B cell (primary cell): ENCODE measurements at regions not wholly inside any gene's neighbourhood (a gene's known extent, or its start where the extent isn't known, plus 50 kb on each side); places are given as distances from the start of the nearest gene placed in this dataset.

Source experiments
- ATAC-seq: fragments of 200-7000 bp; cut with Tn5 transposase; one replicate; pipeline ENCODE4 v1.10.0; 2021; ENCODE audit warnings: low read depth, mild to moderate bottlenecking, moderate number of reproducible peaks, moderate library complexity
- CTCF ChIA-PET: fragments of 350-600 bp; sonication (Branson Sonifier 250); formaldehyde crosslinking; loops from one replicate; lab custom pipeline; 2021; ENCODE audit warnings: antibody characterized with exemption, inconsistent platforms; lab: Charles Lee
- POLR2A ChIA-PET: fragments of 350-600 bp; sonication (Branson Sonifier 250); formaldehyde crosslinking; loops from one replicate; lab custom pipeline; 2021; ENCODE audit warnings: antibody characterized with exemption; lab: Charles Lee
- DNase-seq: peaks from one replicate; pipeline ENCODE4 v3.0.0; 2013
- H2AFZ ChIP-seq: 2 replicates; pipeline ENCODE4 v1.6.1; 2012; ENCODE audit warnings: mild to moderate bottlenecking, low read depth, low read length; ENCODE audit not compliant: insufficient read depth, poor library complexity, severe bottlenecking
- H3K27ac ChIP-seq, 2 donors: 1 replicate in 1 of 2; 2 replicates in 1 of 2; pipeline ENCODE4 v1.5.1; 2012 to 2013; ENCODE audit warnings: low read length in 2 of 2, mild to moderate bottlenecking in 2 of 2, moderate library complexity in 1 of 2
- H3K27me3 ChIP-seq, 4 experiments: fragments of 200-600 bp in 1 of 4; sonication (generic) in 1 of 4; replicated peaks in 1 of 4; 1 replicate in 2 of 4; 2 replicates in 2 of 4; pipeline versions ENCODE4 v1.6.1 to v1.7.0; 2013 to 2016; ENCODE audit warnings: low read length in 3 of 4, mild to moderate bottlenecking in 2 of 4, mixed read lengths in 1 of 4, moderate library complexity in 1 of 4; ENCODE audit not compliant: insufficient read depth in 4 of 4, control insufficient read depth in 3 of 4; ENCODE audit errors: control extremely low read depth in 1 of 4
- H3K36me3 ChIP-seq, 2 experiments: replicated peaks in 1 of 2; 1 replicate in 1 of 2; 2 replicates in 1 of 2; pipeline versions ENCODE4 v1.6.1 to v1.7.1; 2013; ENCODE audit warnings: low read length in 1 of 2; ENCODE audit not compliant: insufficient read depth in 2 of 2, control insufficient read depth in 1 of 2; ENCODE audit errors: control extremely low read depth in 1 of 2, extremely low read depth in 1 of 2
- H3K4me1 ChIP-seq, 2 donors: fragments of 200-600 bp in 1 of 2; sonication (generic) in 1 of 2; 1 replicate in 1 of 2; 2 replicates in 1 of 2; pipeline versions ENCODE4 v1.5.1 to v1.6.1; 2013 to 2017; ENCODE audit warnings: low read length in 2 of 2; ENCODE audit not compliant: control insufficient read depth in 2 of 2, insufficient read depth in 2 of 2
- H3K4me2 ChIP-seq: replicated peaks from 2 replicates; pipeline ENCODE3; 2012; ENCODE audit warnings: mild to moderate bottlenecking, low read depth, low read length; ENCODE audit not compliant: poor library complexity, severe bottlenecking
- H3K4me3 ChIP-seq, 5 experiments: fragments of 200-600 bp in 1 of 5; sonication (generic) in 1 of 5; 1 replicate in 3 of 5; 2 replicates in 2 of 5; pipeline versions ENCODE4 v1.5.1 to v1.7.0; 2011 to 2016; ENCODE audit warnings: low read length in 4 of 5, mild to moderate bottlenecking in 4 of 5, low read depth in 2 of 5, control low read depth in 1 of 5, moderate library complexity in 1 of 5; ENCODE audit not compliant: insufficient read depth in 1 of 5; ENCODE audit errors: control extremely low read depth in 1 of 5, extremely low read depth in 1 of 5
- H3K79me2 ChIP-seq: fragments of 200-600 bp; sonication (generic); one replicate; pipeline ENCODE4 v1.6.0; 2016; ENCODE audit warnings: low read length; ENCODE audit not compliant: control insufficient read depth, insufficient read depth
- H3K9ac ChIP-seq: fragments of 200-600 bp; sonication (generic); 2 replicates; pipeline ENCODE4 v1.6.1; 2017; ENCODE audit warnings: mild to moderate bottlenecking, low read length, moderate library complexity
- H3K9me3 ChIP-seq, 3 donors: one replicate each; pipeline versions ENCODE4 v1.6.1 to v1.7.1; 2013; ENCODE audit warnings: low read length in 2 of 3; ENCODE audit not compliant: control insufficient read depth in 2 of 3, insufficient read depth in 1 of 3; ENCODE audit errors: control extremely low read depth in 1 of 3
- H4K20me1 ChIP-seq: 2 replicates; pipeline ENCODE4 v1.6.0; 2012; ENCODE audit warnings: mild to moderate bottlenecking, low read length; ENCODE audit not compliant: insufficient read depth, control insufficient read depth, poor library complexity, severe bottlenecking
- H3K27ac Mint-ChIP-seq: one replicate; pipeline ENCODE4 v1.8.0; 2021; ENCODE audit warnings: mixed read lengths
- H3K27me3 Mint-ChIP-seq: one replicate; pipeline ENCODE4 v1.8.0; 2021; ENCODE audit warnings: mixed read lengths
- H3K4me1 Mint-ChIP-seq: one replicate; pipeline ENCODE4 v1.8.0; 2021; ENCODE audit warnings: mixed read lengths
- H3K4me3 Mint-ChIP-seq: one replicate; pipeline ENCODE4 v1.8.0; 2021; ENCODE audit warnings: mixed read lengths
- H3K9me3 Mint-ChIP-seq: one replicate; pipeline ENCODE4 v1.8.0; 2022; ENCODE audit warnings: mixed read lengths; ENCODE audit not compliant: insufficient read depth
- EZH2 ChIP-seq: IDR thresholded peaks from 2 replicates; pipeline ENCODE4 v1.6.1; 2012; ENCODE audit warnings: borderline replicate concordance, low read depth, mild to moderate bottlenecking, moderate library complexity, low read length; ENCODE audit not compliant: insufficient read depth, poor library complexity, severe bottlenecking
- WGBS: methylation state at CpG from one replicate; pipeline ENCODE4 v1.1.5; 2013; ENCODE audit warnings: missing lambda C conversion rate; ENCODE audit not compliant: insufficient coverage; 5-methylcytosine and 5-hydroxymethylcytosine counted together
- intact Hi-C: fragments of 100-400 bp; cut with micrococcal nuclease; formaldehyde crosslinking; loops from one replicate; pipeline ENCODE4 v1.10.0; 2022
- TF ChIP-seq, protein P1 (sequence below): fragments of 200-600 bp; IDR thresholded peaks from one replicate; pipeline ENCODE4 v1.8.0; 2022; ENCODE audit warnings: antibody characterized with exemption, mild to moderate bottlenecking

DNA sequence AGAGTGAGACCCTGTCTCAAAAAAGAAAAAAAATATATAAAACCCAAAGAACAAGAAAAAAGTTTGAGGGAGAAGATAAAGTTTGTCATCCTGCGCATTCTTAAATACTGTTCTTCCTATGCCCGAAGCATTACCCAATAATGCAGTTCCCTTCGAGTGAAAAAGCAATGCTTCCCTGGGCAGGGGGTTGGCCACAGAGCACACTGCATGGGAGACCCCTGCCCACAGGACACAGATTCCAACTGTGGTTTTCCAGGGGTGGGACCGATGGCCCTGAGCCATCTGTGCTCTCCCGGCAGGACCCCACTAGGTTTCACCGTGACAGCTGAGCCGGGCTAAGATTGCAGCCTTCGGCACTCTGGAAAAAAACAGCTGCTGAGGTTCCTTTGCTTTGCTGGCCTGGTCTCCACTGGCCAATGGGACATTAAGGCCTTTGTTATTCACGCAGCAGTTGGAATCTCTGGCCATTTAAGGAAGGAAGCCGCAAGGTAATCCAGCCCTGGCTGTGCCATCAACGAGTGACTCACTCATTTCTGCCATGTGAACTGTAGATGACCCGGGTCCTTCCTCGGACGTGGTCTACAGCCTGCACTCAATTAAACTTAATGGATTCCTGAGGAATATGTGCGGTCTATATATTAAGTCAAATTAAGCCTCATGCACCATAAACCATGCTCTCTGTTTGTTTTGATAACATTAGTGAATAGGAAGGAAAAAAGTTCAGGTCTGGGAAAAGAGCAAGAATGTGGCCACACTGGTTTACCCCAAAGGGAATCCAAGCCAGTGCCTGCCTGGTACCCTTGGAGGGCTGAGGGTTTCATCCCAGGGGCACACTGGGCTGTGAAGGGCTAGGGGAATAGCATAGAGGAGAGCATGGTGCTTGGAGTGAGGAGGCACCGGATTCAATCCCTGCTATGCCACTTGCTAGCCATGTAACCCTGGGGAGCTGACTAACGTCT, 163.2 kb downstream of the ZBTB18 start:
- H3K4me2 ChIP-seq = no peak overlapping the region
- no peak overlapping the region for H3K9ac ChIP-seq
- H3K9me3 ChIP-seq = peaks cover 0 to 5% (median 0%) of the 10 kb centered on the region in 3 donors
- no peaks in the 10 kb centered on the region for H3K79me2 ChIP-seq
- H3K4me1 ChIP-seq = peaks cover 6 to 8% of the 10 kb centered on the region in 2 donors
- ChIA-PET POLR2A (no interaction called here), CTCF (interaction anchor here (1.3 kb wide), 1 partner anchor 57 kb away, joined by 5 read pairs; no protein-coding TSS in a partner anchor)
- H3K27me3 Mint-ChIP-seq = no peaks in the 10 kb centered on the region
- no peaks in the 10 kb centered on the region for H3K9me3 Mint-ChIP-seq
- no peak overlapping the region for H3K4me3 Mint-ChIP-seq
- H3K27ac ChIP-seq = no peak overlapping the region
- H3K27ac Mint-ChIP-seq = no peak overlapping the region
- intact Hi-C loops = no loop called here
- H3K4me1 Mint-ChIP-seq = peaks cover 10% of the 10 kb centered on the region
- no peak overlapping the region for H2AFZ ChIP-seq
- TF ChIP-seq, protein P1, sequence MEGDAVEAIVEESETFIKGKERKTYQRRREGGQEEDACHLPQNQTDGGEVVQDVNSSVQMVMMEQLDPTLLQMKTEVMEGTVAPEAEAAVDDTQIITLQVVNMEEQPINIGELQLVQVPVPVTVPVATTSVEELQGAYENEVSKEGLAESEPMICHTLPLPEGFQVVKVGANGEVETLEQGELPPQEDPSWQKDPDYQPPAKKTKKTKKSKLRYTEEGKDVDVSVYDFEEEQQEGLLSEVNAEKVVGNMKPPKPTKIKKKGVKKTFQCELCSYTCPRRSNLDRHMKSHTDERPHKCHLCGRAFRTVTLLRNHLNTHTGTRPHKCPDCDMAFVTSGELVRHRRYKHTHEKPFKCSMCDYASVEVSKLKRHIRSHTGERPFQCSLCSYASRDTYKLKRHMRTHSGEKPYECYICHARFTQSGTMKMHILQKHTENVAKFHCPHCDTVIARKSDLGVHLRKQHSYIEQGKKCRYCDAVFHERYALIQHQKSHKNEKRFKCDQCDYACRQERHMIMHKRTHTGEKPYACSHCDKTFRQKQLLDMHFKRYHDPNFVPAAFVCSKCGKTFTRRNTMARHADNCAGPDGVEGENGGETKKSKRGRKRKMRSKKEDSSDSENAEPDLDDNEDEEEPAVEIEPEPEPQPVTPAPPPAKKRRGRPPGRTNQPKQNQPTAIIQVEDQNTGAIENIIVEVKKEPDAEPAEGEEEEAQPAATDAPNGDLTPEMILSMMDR = no peak
- H3K36me3 ChIP-seq = no peaks in the 10 kb centered on the region
- ATAC-seq = no peak
- no peak overlapping the region for H3K4me3 ChIP-seq
- peaks cover 0 to 3% (median 0%) of the 10 kb centered on the region in 4 experiments for H3K27me3 ChIP-seq
- no peak for DNase-seq
- no peaks in the 10 kb centered on the region for H4K20me1 ChIP-seq
- WGBS = 95% methylated on average over 13 of the region's 17 CpGs

- CTCF ChIA-PET = no interaction called here
- Mint-ChIP-seq H3K9me3 (no peaks in the 10 kb centered on the region), H3K27me3 (peaks cover 8% of the 10 kb centered on the region), H3K4me3 (no peak overlapping the region), H3K4me1 (no peaks in the 10 kb centered on the region), H3K27ac (no peak overlapping the region)
- 95% methylated on average over 5 of the region's 5 CpGs for WGBS
- intact Hi-C loops = no loop called here
- no peak for TF ChIP-seq EZH2
- TF ChIP-seq, protein P1 = no peak
- peaks cover 0 to 3% (median 0%) of the 10 kb centered on the region in 4 experiments for H3K27me3 ChIP-seq
- H3K9ac ChIP-seq = no peak overlapping the region
- ATAC-seq = no peak
- H4K20me1 ChIP-seq = no peaks in the 10 kb centered on the region
- H3K36me3 ChIP-seq = no peaks in the 10 kb centered on the region
- POLR2A ChIA-PET = no interaction called here
- no peaks in the 10 kb centered on the region for H3K79me2 ChIP-seq
- no peak for DNase-seq
- H3K27ac ChIP-seq = no peak overlapping the region
- no peak overlapping the region for H3K4me2 ChIP-seq
- peaks cover 0 to 5% (median 0%) of the 10 kb centered on the region in 3 donors for H3K9me3 ChIP-seq
- H3K4me3 ChIP-seq = no peak overlapping the region
- no peaks in the 10 kb centered on the region for H3K4me1 ChIP-seq
- H2AFZ ChIP-seq = no peak overlapping the region
Observed at GRCh38 chr1:244216836-244217235, 165.8 kb downstream of the ZBTB18 start.
